ENCODE measurements at regions not wholly inside any gene's neighbourhood (a gene's known extent, or its start where the extent isn't known, plus 50 kb on each side); places are given as distances from the start of the nearest gene placed in this dataset.
A peak's percentile ranks its signal among the peaks of the same experiment; 100 is the strongest.

- peak; percentile 14 to 73 (median 61) for TF ChIP-seq CTCF (IDR thresholded peaks at IDR 0.05)
- no peak for TF ChIP-seq POLR2A (IDR thresholded peaks at IDR 0.05)
Measured at GRCh38 chr12:40622246-40622838, 69.9 kb upstream of the CNTN1 start.

All from body of pancreas (tissue), 4 donors.